ENCODE measurements at regions not wholly inside any gene's neighbourhood (a gene's known extent, or its start where the extent isn't known, plus 50 kb on each side); places are given as distances from the start of the nearest gene placed in this dataset.

DNA sequence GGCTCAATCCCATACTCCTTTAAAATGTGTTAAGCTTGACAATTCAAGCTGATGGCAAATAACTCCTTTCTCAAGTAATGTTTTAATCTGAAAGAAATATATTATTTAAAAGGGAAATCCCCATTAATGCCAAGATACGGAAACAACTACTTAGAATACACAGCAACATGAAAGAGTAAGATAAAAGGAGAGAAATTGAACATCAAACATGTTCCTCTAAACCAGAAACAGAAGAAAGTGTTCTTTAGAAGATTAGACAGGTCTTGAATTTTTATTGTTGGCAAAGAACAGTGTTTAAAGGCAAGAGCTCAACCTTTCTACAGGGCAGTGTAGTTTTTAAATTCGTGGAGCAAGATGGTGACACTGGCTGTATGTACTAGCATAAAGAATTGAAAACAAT, 105.8 kb upstream of the NRIP1 start:
- Histone ChIP-seq H3K9me3 (no peaks in the 10 kb centered on the region), H3K4me3 (no peak overlapping the region), H3K27me3 (no peaks in the 10 kb centered on the region), H3K27ac (no peak overlapping the region), H3K36me3 (no peaks in the 10 kb centered on the region), H3K4me1 (no peaks in the 10 kb centered on the region)
- intact Hi-C loops (cut with DNase I), result no loop called here
- TF ChIP-seq POLR2A (IDR thresholded peaks at IDR 0.05) (no peak), CTCF (IDR thresholded peaks at IDR 0.05) (no peak)
- DNase-seq, result no peak
- 86 to 90% (median 86%) methylated on average over 2 of the region's 2 CpGs for WGBS, 4 donors
- ATAC-seq, result no peak

GRCh38 chr21:15171546-15171945, 106.7 kb upstream of the NRIP1 start:
- Histone ChIP-seq H3K36me3 (no peaks in the 10 kb centered on the region), H3K4me3 (no peak overlapping the region), H3K4me1 (no peaks in the 10 kb centered on the region), H3K27me3 (no peaks in the 10 kb centered on the region), H3K27ac (no peak overlapping the region), H3K9me3 (no peaks in the 10 kb centered on the region)
- WGBS, 4 donors, result 68 to 75% (median 73%) methylated on average over 4 of the region's 4 CpGs
- ATAC-seq (no peak), DNase-seq (no peak)
- intact Hi-C loops (cut with DNase I), result no loop called here
- TF ChIP-seq POLR2A (IDR thresholded peaks at IDR 0.05), result no peak
- TF ChIP-seq CTCF (IDR thresholded peaks at IDR 0.05), result no peak

- no peaks in the 10 kb centered on the region for H3K4me1 ChIP-seq
- no peak for DNase-seq
- 59 to 70% (median 64%) methylated on average over 3 of the region's 3 CpGs for WGBS, 4 donors
- H3K4me3 ChIP-seq, result no peak overlapping the region
- no peak for ATAC-seq
- H3K9me3 ChIP-seq, result no peaks in the 10 kb centered on the region
- H3K27me3 ChIP-seq, result no peaks in the 10 kb centered on the region
- H3K36me3 ChIP-seq, result no peaks in the 10 kb centered on the region
- no peak overlapping the region for H3K27ac ChIP-seq
- intact Hi-C loops (cut with DNase I), result no loop called here
- TF ChIP-seq CTCF (IDR thresholded peaks at IDR 0.05) (no peak), POLR2A (IDR thresholded peaks at IDR 0.05) (no peak)
Observed at GRCh38 chr21:15172963-15173362, 108.2 kb upstream of the NRIP1 start.

- no peak for ATAC-seq
- WGBS, 4 donors, result 96 to 97% (median 97%) methylated on average over 3 of the region's 3 CpGs
- Histone ChIP-seq H3K4me3 (no peak overlapping the region), H3K9me3 (no peaks in the 10 kb centered on the region), H3K27me3 (no peaks in the 10 kb centered on the region), H3K27ac (no peak overlapping the region), H3K4me1 (no peaks in the 10 kb centered on the region), H3K36me3 (no peaks in the 10 kb centered on the region)
- no peak for DNase-seq
- intact Hi-C loops (cut with DNase I), result no loop called here
- TF ChIP-seq POLR2A (IDR thresholded peaks at IDR 0.05) (no peak), CTCF (IDR thresholded peaks at IDR 0.05) (no peak)
Observed at GRCh38 chr21:15174923-15175322, 110.1 kb upstream of the NRIP1 start.

All from heart left ventricle (tissue), 16 donors.